Glomerular visceral epithelial cell (primary cell): ENCODE measurements at regions not wholly inside any gene's neighbourhood (a gene's known extent, or its start where the extent isn't known, plus 50 kb on each side); places are given as distances from the start of the nearest gene placed in this dataset.

Source experiments
- DNase-seq: peaks from one replicate; pipeline ENCODE4 v3.0.0-alpha.2; 2016; ENCODE audit errors: extremely low spot score

DNA sequence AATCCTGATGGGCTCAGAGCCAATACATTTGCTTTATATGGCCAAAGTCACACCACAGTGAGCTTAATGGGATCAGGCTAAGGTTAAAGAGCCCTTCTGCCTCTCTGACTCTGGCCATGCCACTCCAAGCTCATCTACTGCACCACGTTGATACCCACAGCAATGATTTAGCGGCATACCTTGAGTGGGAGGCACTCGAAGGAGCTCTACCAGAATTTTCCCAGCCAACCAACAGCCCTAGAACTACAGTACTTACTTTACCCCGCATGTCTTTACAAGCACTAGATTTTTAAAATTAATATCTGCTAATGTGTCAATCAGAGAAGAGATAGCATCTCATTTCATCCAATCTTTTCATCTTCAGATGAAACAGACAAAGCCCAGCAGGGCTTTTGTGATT is 300.5 kb downstream of the GRIN2B start:
- no peak for DNase-seq

DNA sequence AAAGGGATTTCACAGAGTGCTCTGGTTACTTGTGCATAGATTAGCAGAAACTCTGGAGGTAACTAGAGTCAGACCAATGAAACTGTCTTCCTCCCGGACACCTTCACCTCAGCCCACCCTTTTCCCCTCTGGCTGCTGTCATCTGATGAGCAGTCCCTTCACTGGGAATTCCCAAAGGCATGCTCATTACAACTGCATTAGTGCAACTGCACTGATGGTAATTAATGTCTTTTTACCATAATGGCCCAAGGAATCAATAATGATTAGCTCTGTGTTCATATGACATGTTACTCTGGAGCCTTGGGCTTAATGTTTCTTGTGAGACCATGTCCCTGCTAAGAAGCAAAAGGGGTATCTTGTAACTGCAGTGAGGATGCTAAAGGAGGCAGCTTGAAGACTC is 304.5 kb downstream of the GRIN2B start:
- no peak for DNase-seq

DNA sequence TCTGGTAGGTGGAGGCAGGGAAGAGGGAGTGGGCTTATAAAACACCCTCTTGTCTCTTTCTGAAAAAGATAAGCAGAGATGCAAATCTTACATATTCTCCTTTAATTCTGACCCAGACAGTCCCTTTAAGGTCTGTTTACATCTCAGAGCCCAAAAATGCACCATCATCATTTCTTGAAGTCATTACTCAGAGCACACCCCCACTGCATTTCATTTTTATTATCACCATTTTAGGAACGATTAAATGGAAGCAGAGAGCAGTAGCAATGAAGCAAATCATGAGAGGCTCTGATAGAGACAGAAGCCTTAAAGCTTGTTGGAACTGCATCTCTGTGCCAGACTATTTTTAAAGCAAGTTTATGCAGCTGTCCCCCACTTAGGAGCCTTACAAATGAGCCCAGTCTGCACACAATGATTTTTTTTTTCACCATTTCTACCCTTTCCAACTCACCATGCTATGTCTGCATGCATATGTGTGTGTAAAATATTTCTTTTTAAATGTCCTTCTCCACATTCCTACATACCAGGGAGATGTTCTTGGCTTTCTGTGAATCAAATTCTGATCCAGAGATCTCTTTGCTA is 311.0 kb downstream of the GRIN2B start:
- no peak for DNase-seq

DNA sequence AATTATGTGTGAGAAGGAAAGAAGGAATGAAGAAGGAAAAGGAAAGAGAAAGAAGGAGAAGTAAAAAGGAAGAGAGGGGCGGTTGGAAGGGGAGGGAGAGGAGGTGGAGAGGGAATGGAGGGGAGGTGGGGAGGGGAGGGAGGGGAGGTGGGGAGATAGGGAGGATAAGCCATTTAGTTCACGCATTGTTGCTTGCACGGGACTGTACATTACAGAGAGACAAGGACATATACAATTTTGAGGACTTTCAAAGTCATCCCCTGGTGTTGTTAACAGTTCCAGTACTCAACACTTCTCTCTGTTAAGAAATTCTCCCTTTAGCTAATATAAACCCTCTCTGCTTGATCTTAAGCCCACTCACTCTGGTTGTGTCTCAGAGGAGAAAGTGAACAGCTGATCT is 312.5 kb downstream of the GRIN2B start:
- no peak for DNase-seq

DNA sequence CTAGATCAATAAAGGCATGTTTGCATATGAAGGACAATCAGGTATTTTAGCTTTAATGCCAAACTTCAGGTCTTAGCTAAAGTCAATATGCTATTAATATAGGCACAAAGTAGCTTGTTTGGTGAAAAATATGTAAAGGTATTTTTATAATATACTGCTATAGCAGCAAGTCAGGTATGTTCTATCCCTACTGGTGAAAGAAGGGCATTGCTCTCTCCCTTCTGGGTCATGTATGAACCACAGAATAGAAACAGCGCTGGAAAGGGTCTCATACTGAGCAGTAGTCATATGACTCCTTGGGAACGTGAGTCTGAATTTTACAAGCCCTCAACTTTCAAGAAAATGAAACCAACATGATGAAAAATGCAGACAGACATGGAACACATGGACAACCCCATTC is 314.6 kb downstream of the GRIN2B start:
- no peak for DNase-seq

DNA sequence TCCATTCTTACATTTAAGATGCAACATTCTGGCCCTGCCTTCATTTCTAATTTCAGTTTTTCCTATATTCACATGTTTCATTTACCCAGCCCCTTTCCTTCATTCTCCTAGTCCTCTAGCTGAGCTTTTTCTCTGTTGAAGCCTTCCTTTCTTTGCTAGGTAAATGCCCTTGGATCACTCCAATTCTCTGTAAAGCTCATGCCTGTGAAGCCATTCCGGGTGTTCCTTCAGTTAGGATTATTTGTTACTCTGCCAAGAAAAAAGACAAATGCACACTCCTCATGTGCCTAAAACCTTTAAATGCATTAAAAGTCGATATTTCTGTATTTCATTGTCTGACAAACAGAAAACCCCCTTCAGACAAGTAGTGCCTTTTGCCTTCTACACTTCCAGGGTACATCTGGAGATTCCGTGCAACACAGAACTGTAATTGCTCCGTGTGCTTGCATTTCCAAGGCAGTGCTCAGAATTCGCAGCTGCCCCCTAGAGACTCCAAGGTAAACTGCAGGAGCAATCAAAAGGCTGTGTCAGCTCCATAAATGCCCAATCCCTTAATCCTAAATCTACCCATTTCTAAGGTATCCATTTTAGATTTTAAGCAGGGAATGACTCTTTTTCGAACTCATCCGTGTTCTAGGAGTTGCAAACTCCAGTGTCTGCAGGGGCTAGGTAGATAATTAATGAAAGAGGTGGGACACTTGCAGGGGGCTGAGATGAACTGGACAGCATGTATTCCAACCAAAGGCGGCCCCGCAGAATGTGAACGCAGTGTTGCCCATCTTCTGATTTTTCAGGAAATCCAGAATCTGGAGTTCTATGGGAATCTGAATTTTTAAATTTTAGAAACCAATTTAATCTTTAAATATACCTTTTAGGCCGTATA is 320.2 kb downstream of the GRIN2B start:
- DNase-seq, result peak; percentile 16

DNA sequence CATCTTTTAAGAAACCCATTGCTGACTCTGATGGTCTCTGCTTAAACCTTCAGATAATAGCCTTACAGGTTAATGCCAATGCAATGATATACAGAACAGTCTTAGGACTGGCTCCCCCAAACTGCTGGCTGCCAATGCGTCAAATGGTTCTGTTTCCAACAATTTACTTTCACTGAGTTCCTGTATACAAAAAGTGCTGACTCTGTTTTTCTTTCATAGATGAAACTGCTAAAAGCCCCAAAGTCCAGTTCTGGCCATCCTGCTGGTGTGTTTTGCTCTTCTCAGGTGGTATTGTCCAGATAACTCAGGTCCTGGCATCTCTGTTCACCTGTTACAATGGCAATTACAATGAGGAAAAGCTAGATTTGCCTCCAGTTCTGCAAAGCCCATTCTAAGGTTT is 326.9 kb downstream of the GRIN2B start:
- no peak for DNase-seq

DNA sequence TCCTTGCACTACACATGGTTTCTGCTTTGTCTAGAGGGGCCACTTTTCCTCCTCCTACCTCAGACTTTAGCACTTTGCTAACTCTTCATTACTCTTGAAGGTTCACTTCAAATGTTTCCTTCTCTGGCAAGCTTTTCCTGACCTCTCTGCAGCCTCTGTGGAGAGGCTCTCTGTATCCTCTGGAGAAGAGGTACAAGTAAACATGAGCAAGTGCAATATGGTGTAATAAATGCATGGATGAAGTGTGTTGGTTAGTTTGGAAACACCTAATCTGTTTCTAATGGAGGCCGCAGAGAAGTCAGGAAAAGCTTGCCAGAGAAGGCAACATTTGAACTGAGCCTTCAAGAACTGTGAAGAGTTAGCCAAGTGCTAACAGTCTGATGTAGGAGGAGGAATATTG is 329.3 kb downstream of the GRIN2B start:
- DNase-seq, result no peak

DNA sequence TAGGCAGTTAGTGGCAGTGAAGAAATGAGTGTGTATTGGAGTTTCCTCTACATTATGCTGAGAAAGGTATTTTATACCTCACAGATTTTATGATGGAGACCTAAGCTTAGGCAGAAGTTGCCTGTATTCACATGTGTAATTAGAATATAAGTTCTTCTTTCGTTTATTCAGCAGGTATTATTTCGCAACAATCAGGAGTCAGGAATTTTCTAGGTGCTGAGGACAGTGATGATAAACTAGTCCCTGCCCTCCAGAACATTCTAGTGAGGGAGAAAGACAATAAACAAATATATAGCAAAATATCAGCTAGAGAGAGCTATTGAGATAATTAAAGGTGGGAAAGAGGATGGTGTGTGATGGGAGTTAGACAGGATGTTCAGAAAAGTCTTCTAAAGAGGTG is 345.7 kb downstream of the GRIN2B start:
- no peak for DNase-seq

DNA sequence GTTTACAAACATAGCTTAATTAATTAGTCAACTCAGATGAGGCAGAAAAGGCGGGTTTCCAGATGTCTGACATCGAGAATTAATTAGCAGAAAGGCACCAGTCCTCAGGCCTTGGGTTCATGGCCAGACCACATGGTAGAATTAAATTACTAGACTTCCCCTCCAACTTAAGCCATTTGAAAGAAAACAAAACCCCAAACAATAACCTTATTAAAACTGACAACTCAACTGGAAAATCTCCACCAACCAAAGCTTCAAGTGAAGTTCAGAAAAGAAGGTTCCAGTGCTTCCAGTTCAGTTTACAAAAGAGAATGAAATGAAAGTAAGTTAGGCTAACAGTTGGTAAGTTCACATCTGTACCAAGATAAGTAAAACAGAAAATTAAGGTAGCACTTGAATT is 349.5 kb downstream of the GRIN2B start:
- DNase-seq, result no peak

DNA sequence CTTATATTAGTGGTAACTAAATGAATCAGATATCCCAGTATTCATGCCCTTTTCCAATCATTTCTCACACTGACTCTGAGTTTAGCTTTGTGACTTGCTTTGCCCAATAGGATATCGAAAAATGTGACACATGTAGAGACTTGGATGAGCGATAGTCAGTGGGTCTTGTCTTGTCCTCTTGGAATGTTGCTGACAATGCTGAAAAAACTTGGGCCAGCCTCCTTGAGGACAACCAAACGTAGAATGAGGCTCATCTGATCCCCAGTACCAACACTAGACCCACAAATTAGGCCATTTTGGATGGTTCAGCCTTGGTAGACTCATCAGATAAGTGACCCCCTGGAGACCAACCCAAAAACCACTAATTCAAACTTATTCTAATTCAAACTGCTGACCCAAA is 351.0 kb downstream of the GRIN2B start:
- DNase-seq, result no peak

DNA sequence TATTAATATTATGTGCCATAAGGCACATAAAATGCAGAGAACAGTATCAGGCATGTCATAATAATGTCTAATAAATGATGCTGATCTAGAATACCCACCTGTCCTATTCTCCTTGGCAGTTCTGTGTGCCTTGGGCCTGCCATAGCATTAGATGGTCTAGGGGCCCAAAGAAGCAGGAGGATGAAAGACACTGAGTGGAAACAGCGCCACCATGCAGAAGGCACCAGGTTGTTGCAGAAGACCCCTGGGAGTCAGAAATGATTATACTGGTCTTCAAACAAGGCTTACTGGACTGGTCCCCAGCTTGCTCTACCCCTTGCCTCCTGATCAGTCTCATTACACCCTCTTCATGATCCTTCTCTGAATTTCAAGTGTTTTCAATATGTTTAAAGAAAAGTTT is 353.3 kb downstream of the GRIN2B start:
- no peak for DNase-seq

DNA sequence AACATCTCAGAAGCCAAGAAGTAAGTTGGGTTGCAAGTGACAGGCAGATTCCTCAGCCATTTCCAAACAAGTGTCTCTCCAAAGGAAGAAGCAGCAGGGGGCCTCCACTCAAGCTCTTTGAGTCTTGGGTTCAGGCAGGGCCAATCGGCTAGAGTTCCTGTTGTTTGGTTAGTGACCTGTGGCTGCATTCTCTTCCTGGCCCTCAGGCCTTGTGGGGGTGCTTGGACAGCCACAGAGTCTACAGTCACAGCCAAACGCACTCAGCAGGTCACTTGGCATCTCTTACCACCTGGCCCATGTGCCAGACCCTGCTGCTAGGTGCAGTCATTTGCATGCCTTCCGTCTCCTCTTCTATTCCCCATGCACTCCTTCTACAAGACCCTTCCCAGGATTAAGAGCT is 353.9 kb downstream of the GRIN2B start:
- DNase-seq, result no peak

DNA sequence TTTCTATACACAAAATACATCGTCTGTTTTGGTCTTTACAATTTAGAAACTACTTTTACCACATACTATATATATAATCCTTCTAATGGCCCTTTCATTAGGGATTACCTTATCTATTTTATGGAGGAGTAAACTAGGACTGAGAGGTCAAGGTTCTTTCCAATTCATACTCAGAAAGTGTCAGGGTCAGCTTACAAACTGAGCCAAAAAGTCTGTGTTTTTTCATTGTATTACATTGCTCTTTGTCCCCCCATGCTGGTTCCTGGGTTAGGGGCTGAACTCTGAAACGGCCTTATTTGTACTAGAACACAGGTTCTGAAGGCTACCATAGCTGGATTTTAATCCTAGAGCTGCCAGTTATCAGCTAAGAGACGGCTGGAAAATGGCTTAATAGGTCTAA is 368.1 kb downstream of the GRIN2B start:
- DNase-seq, result no peak

DNA sequence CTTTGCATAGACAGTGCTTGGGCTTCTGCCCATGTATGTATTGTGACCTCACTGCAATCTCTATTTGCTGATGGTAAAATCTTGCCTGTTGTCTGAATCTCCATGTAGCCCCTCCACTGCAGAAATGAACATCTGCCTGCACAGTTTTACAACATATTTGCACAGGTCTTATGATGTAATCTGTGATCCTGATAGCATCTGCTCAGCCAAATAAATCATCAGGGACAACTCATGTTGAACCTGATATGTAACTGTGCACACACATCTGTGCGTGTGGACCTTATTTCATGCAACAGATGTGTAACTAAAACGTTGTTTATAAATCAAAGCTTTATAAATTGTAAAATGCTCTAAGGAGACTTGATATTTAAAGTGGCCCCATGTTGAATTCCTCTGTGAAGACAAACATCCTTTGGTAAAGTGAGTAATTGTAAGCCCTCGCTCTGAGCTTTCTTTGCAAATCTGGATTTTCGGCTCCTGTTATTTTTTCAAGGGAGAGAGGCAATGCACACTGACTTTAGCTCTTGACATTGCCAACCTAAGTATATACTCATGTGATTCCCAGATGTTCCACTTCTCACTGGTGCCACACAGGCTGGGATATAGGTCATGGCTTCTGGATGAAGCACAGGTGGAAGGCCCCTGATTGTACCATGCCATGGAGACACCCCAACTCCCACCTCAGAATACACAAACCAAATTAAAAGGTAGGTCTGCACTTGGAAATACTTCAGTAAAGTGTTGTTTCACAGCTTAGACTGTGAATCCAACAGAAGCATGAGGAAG is 371.3 kb downstream of the GRIN2B start:
- DNase-seq, result no peak

DNA sequence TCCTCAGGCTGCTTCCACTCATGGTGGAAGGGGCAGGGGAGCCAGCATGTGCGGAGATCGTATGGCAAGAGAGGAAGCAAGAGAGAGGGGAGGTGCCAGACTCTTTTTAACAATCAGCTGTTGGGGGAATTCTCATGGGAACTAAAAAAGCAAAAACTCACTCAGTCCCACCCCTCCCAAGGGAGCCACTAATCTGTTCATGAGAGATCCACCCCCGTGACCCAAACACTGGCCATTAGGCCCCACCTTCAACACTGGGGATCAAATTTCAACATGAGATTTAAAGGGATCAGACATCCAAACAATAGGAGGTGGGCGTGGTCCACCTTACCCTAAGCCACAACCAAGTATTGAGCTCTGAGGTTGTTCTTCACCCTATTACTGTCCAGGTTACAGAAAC is 375.1 kb downstream of the GRIN2B start:
- DNase-seq, result no peak

DNA sequence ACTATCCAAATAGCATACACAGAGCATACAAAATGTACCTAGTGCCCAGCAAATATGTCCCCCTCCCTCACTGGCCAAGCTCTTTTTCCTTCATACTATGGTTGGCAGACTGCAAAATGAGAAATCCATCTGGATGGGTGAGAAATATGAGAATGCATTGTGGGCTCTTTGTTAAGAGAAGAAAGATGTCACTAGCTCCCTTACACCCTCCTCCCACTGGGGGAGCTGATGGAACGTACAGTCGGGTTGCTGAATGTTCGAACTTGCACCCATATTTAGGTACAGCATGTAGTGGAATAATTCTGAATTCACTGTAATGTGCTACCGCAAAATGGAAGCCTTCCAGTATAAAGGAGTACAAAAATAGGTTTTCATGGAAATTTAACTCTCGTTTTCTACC is 377.4 kb downstream of the GRIN2B start:
- DNase-seq, result no peak

DNA sequence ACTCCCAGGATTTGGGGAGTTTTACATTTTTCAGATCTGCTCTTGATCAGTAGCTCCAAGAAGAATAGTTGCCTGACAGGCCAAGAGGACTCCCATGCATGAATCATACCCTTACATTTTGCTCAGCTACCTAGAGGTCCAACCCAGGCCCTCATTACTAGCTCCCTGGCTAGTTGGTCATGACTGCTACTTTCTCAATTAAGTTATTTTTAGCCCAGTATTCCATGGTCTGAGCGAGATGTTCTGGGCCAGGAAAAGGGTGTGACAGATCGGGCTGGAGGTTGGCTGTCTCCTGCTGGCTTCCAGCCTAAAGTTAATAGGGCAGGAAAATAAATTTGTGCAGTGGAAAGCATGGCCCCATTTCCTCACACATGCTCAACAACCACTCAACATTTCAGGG is 379.2 kb downstream of the GRIN2B start:
- no peak for DNase-seq

DNA sequence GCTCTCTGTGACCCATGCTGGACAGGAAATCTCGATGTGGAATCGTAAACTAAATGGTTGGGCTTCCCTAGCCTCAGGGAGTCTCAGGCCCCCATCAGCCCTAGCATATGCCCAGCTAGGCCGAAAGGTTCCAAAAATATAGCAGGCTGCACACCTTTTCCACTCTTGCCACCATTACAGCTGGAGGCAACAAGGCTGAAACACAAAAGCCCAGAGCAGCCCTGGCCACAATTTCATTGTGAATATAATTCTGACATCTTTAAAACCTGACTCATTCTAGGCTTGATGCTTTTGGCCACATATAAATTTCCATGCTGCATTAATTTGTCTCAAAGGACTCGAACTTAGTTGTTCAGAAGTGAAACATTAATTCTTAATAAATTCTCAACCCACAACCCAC is 382.2 kb downstream of the GRIN2B start:
- DNase-seq, result no peak

DNA sequence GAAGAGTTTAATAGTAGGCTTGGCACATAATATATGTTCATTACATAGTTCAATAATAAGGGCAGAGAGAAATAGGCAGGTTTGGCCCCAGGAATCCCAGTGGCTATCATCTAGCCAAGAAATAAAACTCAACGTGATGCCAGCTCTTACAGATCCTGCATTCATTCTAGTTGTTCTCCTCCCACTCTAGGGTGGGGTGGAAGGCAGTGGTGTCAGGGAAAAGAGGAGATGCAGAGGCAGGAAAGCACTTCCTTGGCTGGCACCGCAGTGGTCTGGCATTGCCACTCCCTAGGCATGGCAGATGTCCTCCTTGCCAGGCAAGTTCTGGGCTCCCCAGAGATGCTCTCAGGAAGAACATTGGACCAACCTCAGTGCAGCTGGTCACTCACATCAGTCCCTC is 383.6 kb downstream of the GRIN2B start:
- DNase-seq, result no peak

DNA sequence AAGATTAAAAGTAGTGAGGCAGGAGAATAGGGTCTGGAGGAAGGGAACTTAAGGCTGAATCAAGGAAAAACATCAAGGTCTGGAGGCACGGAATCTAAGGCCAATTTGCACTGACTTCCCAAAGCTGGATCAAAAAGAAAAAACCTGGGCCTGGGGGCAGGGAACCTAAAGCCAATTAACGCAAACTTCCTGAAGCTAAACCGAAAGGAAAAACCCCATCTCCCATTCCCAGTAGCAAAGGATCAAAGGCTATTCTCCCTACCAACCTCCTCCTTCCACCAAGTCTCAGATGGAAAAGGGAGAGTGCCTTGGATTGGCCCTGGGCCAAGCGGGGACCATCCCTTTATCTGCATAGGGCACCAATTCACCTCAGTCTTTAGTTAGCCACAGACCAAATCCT is 384.2 kb downstream of the GRIN2B start:
- no peak for DNase-seq

DNA sequence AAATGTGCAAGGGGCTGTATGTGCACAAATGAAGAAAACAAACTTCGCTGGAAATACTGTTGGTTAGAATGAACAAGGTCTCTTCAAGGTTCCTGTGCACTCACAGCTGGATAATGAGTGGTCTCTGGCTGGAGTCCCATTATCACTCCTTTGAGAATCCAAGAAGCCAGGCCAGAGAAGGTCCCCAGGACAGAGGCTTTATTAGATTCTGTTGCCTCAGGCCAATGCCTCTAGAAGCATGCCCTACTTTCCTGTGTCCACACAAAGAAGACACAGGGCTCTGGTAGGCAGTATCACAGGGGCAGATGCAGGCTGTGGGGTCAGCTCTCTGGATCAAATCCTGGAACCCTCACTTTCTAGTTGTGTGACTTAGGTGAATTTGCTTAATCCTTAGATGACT is 384.7 kb downstream of the GRIN2B start:
- DNase-seq, result no peak
